Activated CD4-positive, alpha-beta T cell treated with anti-CD3 and anti-CD28 coated beads, Interleukin-2, amount 10 ng/mL, durations not matched to agents 24 days and 14 days (primary cell): ENCODE measurements at regions not wholly inside any gene's neighbourhood (a gene's known extent, or its start where the extent isn't known, plus 50 kb on each side); places are given as distances from the start of the nearest gene placed in this dataset.

Source experiments
- DNase-seq: peaks from one replicate; pipeline ENCODE4 v3.0.0; 2022
- H3K27ac Mint-ChIP-seq: one replicate; pipeline ENCODE4 v1.8.0; 2022; ENCODE audit warnings: mild to moderate bottlenecking, mixed read lengths
- H3K27me3 Mint-ChIP-seq: one replicate; pipeline ENCODE4 v1.8.0; 2022; ENCODE audit warnings: mixed read lengths
- H3K36me3 Mint-ChIP-seq: one replicate; pipeline ENCODE4 v1.8.0; 2022; ENCODE audit warnings: low read depth, mild to moderate bottlenecking, mixed read lengths
- H3K4me1 Mint-ChIP-seq: one replicate; pipeline ENCODE4 v1.8.0; 2021; ENCODE audit warnings: mixed read lengths
- H3K4me3 Mint-ChIP-seq: one replicate; pipeline ENCODE4 v1.8.0; 2022; ENCODE audit warnings: mild to moderate bottlenecking, moderate library complexity, mixed read lengths
- H3K9me3 Mint-ChIP-seq: one replicate; pipeline ENCODE4 v1.8.0; 2021; ENCODE audit warnings: mixed read lengths
- intact Hi-C: fragments of 100-400 bp; cut with micrococcal nuclease; formaldehyde crosslinking; loops from one replicate; pipeline ENCODE4 v1.15.1; 2023

DNA sequence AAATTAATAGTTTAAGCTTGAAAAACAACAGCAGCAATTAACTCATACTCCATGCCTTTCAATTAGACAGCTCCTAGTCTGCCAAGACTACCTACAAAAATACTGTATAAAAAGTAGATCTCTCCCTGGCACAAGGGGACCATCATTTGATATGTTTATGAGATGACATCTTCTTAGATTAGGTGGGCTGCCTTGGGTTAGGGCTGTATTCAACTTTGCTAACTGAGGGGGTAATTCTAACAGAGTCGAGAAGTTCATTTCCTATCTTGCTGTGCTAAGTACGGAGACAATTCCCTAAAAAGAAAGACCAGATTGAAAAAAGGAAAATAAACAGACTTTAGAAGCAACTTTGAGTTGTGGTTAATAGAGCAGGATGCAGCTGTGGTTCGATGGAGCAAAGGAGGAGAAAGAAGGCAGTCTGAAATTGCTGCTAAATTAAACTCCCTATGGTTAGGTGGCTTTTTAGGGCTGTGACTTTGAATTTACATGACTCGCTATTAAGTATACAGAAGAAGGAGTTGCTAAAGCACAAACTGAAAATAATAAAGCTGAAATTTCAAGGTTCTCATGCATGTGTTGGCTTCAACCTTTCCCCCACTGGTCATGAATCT is 75.4 kb downstream of the CDC7 start:
- H3K27me3 Mint-ChIP-seq: peaks cover 10% of the 10 kb centered on the region
- no peak for DNase-seq
- peaks cover 25% of the 10 kb centered on the region for H3K4me1 Mint-ChIP-seq
- H3K36me3 Mint-ChIP-seq: no peaks in the 10 kb centered on the region
- H3K4me3 Mint-ChIP-seq: no peak overlapping the region
- no peaks in the 10 kb centered on the region for H3K9me3 Mint-ChIP-seq
- no peak overlapping the region for H3K27ac Mint-ChIP-seq
- intact Hi-C loops: no loop called here

DNA sequence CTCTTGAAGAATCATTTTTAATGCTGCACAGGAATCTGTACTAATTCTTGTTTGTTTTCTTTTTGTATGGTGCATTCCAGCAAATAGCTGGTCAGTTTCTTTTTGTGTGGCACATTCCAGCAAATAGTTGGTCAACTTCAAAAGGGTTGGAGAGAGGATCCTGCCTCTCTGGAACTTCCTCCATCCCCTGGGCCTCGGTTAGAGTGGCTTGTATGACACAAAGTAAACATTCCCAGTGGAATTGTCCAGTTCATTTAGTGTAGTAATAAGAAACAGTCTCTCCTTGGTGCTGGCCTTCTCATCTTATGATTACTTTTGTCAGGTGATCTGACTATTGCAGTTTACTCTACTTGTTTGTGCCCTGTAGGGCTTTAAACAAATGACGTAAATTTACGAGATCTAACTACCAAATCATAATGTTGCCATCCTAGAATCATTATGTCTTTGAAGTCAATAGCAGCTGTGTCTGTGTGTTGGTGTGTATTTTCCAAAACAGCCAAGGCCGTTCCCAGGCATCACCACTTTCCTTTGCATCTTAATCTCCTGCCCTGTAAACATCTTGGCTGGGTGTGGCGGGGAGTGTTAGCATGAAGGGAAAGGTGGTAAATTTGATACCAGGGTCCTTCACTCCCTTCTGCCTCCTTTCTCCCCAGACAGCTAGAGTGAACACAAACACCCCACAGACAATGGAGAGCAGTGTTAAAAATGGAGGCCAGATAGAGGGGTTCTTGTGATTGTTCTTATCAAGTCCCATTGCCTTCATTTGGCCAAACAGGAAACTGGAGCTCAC is 77.9 kb downstream of the CDC7 start:
- intact Hi-C loops: no loop called here
- peaks cover 9% of the 10 kb centered on the region for H3K9me3 Mint-ChIP-seq
- no peak for DNase-seq
- H3K27ac Mint-ChIP-seq: no peak overlapping the region
- peaks cover 1% of the 10 kb centered on the region for H3K36me3 Mint-ChIP-seq
- H3K4me3 Mint-ChIP-seq: no peak overlapping the region
- H3K27me3 Mint-ChIP-seq: peaks cover 10% of the 10 kb centered on the region
- peaks cover 18% of the 10 kb centered on the region for H3K4me1 Mint-ChIP-seq

DNA sequence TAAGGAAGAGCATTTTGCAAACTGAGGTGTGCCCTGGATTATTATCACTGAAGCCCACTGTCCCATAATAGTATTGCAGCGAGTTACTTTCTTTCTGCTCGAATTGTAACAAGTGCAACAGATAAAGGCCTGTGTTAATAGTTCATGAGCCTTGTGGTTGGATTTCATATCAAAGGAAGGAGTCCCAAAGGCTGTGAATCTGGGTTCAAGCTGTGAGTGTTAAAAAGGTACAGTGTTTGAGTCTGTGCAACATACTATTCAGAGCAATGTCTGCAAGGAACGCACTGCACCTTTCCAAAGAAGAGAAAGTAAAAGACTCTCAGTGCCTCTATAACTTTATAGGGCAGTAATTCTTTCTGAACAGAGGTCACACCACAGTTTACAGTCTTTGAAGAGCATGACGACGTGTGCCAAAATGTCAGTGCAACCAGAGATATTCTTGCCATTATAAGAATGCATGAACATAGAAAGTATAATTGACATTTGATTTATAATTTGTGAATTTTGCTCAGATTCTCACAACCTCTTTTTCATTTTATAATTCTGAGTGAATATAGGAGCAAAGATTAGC is 79.1 kb downstream of the CDC7 start:
- intact Hi-C loops: no loop called here
- H3K4me1 Mint-ChIP-seq: peaks cover 24% of the 10 kb centered on the region
- no peak overlapping the region for H3K4me3 Mint-ChIP-seq
- H3K27me3 Mint-ChIP-seq: peaks cover 10% of the 10 kb centered on the region
- peaks cover 9% of the 10 kb centered on the region for H3K9me3 Mint-ChIP-seq
- peaks cover 1% of the 10 kb centered on the region for H3K36me3 Mint-ChIP-seq
- no peak for DNase-seq
- H3K27ac Mint-ChIP-seq: no peak overlapping the region

DNA sequence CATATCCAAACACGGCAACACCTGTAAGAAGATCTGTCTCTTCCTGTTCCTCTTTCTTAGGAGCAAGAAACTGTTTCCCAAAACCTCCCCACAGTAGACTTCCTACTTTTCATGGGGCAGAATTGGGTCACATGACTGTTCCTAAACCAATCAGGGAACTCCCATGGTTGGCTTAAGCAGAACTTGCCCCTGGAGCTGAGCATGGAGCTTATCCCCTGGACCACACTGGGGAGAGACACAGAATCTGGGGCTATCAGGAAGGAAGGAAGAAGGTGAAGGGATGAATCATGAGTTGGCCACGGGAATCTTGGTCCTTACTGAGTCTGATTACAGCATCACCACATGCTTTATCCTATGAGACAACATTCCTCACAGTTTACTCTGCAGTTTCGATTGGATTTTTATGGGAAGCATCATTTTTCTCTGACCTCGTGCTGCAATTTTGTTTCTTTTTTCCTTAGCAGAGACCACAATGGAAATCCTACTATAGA is 81.8 kb downstream of the CDC7 start:
- H3K27me3 Mint-ChIP-seq: peaks cover 7% of the 10 kb centered on the region
- intact Hi-C loops: no loop called here
- peaks cover 11% of the 10 kb centered on the region for H3K9me3 Mint-ChIP-seq
- H3K4me1 Mint-ChIP-seq: peaks cover 19% of the 10 kb centered on the region
- no peak for DNase-seq
- H3K27ac Mint-ChIP-seq: no peak overlapping the region
- H3K4me3 Mint-ChIP-seq: no peak overlapping the region
- peaks cover 1% of the 10 kb centered on the region for H3K36me3 Mint-ChIP-seq

DNA sequence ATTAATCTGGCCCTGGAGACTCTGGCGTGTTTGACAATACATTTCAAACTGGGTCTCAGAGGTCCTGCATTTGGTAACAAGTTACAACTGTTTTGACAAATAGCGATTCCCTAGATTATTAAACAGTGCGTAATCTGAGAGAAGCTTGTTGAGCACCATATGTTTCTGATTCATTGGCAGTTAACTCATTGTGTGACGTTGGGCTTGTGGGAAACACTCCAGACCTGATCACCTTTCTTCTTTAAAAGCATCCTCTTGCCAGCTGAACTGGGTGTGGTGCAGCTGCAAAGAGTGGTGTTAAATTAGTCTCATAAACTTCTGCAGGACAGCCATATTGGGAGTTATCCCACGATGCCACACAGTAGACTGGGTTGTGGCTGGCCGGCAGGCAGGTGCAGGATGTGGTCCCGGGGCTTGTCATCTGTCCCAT is 82.7 kb downstream of the CDC7 start:
- Mint-ChIP-seq H3K4me1 (peaks cover 19% of the 10 kb centered on the region), H3K27me3 (peaks cover 4% of the 10 kb centered on the region), H3K36me3 (peaks cover 1% of the 10 kb centered on the region), H3K4me3 (no peak overlapping the region), H3K27ac (no peak overlapping the region), H3K9me3 (peaks cover 14% of the 10 kb centered on the region)
- no peak for DNase-seq
- intact Hi-C loops: no loop called here

DNA sequence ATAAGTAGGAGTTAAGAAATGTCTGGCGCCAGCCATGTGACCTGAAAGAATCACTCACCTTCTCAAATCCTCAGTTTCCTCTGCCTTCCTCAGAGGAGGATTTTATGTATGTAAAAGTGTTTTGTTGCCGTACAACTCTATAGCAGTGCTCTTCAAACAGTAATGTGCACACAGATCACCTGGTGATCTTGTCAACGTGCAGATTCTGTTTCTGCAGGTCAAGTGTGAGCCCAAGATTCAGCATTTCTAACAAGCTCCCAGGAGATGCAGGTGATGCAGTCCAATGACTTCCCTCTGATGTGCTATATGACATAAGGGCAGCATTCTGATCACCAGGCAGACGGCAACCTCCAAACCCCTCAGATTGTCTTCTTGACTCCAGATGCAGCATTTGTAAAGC is 83.7 kb downstream of the CDC7 start:
- Mint-ChIP-seq H3K36me3 (peaks cover 1% of the 10 kb centered on the region), H3K9me3 (peaks cover 14% of the 10 kb centered on the region), H3K4me1 (peaks cover 19% of the 10 kb centered on the region), H3K27ac (no peak overlapping the region), H3K27me3 (peaks cover 6% of the 10 kb centered on the region), H3K4me3 (no peak overlapping the region)
- intact Hi-C loops: no loop called here
- no peak for DNase-seq

DNA sequence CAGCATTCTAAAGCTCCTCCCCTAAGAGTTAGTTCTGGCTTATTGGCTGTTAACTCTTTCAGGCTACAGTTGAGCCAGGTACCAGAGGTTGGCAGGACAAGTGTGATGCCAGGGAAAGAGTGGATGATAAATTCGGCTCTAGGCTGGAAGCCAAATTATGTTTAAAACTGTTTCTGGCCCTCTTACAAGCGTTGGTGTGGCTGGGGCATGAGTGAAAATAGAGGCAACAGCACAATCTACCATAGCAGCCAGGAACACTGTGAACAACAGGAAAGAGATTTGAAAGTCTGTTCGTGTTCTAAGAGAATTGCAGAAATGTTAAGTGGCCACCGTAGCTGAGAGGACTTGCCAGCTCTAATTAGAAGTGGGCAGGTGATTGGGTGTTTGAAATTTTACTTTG is 84.2 kb downstream of the CDC7 start:
- H3K9me3 Mint-ChIP-seq: peaks cover 14% of the 10 kb centered on the region
- H3K4me1 Mint-ChIP-seq: peaks cover 19% of the 10 kb centered on the region
- H3K36me3 Mint-ChIP-seq: peaks cover 1% of the 10 kb centered on the region
- H3K4me3 Mint-ChIP-seq: no peak overlapping the region
- no peak for DNase-seq
- H3K27ac Mint-ChIP-seq: no peak overlapping the region
- intact Hi-C loops: no loop called here
- H3K27me3 Mint-ChIP-seq: peaks cover 6% of the 10 kb centered on the region

DNA sequence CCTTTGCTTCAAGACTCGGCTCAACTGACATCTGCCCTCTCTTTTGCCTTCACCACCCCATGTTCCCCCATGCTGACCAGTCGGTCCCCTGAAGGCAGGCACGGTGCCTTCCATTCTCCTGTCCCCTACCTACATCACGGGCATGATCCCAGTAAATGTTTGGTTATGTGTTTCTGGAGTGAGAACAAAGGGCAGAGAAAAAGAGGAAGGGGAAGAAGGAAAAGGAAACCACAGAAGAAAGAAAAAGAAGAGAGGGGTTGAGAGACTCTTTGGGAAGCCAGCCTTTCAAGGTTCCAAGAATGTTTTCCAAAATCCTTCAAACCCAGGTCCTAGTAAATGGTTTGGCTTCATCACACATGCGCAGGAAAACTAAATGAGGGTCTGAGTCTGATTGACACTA is 84.9 kb downstream of the CDC7 start:
- DNase-seq: no peak
- no peak overlapping the region for H3K4me3 Mint-ChIP-seq
- peaks cover 1% of the 10 kb centered on the region for H3K36me3 Mint-ChIP-seq
- H3K9me3 Mint-ChIP-seq: peaks cover 14% of the 10 kb centered on the region
- peaks cover 2% of the 10 kb centered on the region for H3K27me3 Mint-ChIP-seq
- intact Hi-C loops: no loop called here
- peaks cover 19% of the 10 kb centered on the region for H3K4me1 Mint-ChIP-seq
- H3K27ac Mint-ChIP-seq: no peak overlapping the region

DNA sequence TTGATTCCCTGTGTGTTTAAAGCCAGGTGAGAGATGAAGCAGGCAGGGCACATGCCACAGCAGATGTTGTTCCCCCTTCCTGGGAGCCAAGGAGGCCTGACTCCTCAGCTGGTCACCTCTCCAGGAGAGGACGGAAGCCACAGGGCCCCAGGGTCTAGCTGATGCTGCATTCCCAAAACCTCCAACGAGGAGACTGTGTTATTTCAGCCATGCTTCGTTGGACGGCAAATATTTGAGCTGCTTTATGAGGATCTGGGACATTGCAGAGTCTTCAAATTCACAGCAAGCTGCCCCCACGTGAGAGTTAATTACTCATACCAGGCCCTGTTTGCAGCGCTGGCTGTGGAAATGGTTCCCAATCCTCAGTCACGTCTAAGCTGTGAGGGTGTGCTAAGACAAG is 85.3 kb downstream of the CDC7 start:
- peaks cover 2% of the 10 kb centered on the region for H3K27me3 Mint-ChIP-seq
- no peak overlapping the region for H3K4me3 Mint-ChIP-seq
- peaks cover 1% of the 10 kb centered on the region for H3K36me3 Mint-ChIP-seq
- no peak for DNase-seq
- intact Hi-C loops: no loop called here
- peaks cover 22% of the 10 kb centered on the region for H3K4me1 Mint-ChIP-seq
- peaks cover 14% of the 10 kb centered on the region for H3K9me3 Mint-ChIP-seq
- no peak overlapping the region for H3K27ac Mint-ChIP-seq

DNA sequence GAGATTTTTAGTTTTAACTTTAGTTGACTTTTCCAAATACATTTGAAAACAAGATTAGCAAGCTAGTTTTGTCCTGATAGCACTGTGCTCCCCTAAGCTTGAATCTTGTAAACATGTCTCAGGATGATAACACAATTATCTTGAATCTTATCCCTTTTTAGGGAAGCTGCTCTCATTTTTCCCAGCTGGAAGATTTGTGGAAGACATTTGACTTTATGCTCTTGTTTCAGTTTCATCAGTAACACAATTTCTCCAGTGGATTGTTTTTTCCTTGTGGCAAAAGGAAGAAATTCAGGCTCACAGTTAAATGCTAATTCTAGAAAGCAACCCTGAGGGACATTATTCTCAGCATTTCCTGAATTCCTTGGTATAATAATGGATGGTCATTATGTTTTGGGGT is 88.8 kb downstream of the CDC7 start:
- no peak for DNase-seq
- peaks cover 2% of the 10 kb centered on the region for H3K27me3 Mint-ChIP-seq
- H3K27ac Mint-ChIP-seq: no peak overlapping the region
- no peaks in the 10 kb centered on the region for H3K36me3 Mint-ChIP-seq
- intact Hi-C loops: no loop called here
- peaks cover 36% of the 10 kb centered on the region for H3K4me1 Mint-ChIP-seq
- H3K4me3 Mint-ChIP-seq: no peak overlapping the region
- peaks cover 4% of the 10 kb centered on the region for H3K9me3 Mint-ChIP-seq

DNA sequence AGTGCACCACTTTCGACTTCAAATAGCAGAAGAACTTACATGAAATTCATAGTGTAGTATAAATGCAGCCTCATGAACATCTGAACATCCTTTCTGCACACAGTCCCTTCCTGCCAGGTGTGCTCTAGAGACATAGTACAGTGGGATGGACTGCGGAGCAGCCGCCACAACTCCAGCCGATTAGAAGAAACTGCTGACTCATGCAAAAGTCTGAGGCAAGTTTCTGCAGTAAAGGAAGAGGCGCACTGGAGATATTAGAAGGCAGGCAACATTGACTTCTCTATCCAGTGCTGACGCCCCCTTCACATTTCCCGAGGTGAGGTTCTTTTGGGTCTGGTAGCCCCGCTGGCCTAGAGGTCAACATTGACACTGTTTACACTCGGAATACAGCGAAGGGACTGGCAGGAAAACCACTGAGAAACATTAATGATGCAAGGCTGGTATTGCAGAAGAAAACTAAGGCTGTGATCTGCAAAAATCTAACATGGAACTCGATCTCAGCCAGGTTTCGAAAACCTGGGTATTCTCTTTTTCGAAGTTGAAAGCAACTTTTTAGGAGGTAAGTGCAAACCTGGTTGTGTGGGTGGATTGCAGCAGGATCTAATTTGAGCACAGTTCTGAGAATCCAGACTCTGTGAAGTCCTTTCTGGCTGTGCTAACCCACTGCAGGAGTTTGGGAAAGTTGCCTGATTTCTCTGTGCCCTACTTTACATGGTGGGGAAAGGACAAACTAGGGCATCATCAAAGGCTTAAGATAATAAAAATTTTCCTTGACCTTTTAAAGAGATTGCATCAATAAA is 90.7 kb downstream of the CDC7 start:
- intact Hi-C loops: loop anchor here (2.0 to 10.0 kb wide), 6 partner anchors 31 to 211 kb away; no protein-coding TSS in a partner anchor

DNA sequence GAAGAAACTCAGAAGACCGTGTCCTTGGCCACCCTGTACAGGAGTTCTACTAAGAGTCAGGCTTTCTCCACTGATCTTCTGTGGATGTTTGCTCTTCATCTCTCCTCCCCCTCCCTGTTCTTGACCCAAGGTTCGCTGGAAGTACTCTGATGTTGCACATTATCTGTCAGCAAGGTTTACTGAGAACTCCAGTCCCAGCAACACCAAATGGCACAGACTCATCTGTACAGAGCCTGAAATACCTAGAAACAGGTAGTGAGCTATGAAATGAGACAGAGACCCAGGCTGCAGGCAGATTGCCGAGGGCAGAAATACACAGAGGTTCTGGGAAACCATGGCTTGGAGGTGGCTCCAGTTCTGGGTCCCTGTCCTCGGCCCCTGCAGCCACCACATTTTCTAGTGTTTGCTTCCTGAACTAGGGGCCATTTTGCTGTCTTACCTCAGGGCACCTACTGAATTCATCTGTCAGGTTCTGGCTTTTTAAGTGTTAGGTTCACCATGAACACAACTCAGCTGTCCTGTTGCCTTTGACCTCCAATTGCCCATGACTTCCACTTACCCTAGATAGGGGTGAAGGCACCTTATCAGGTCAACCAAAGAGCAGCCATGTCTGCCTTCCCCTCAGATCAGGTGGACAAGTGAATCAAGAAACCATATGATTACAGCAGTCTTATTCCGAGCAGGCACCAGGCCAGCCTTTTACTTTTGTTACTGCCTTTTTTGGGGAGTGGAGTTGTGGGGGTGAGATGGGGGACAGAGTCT is 92.2 kb downstream of the CDC7 start:
- no peak for DNase-seq
- Mint-ChIP-seq H3K27me3 (peaks cover 2% of the 10 kb centered on the region), H3K4me3 (peak overlapping the region; percentile 76), H3K36me3 (no peaks in the 10 kb centered on the region), H3K4me1 (peaks cover 36% of the 10 kb centered on the region), H3K27ac (peak overlapping the region; percentile 85), H3K9me3 (no peaks in the 10 kb centered on the region)
- intact Hi-C loops: loop anchor here (5.0 to 10.0 kb wide), 5 partner anchors 71 to 209 kb away; no protein-coding TSS in a partner anchor

More for the DNA sequence above, 90.7 kb downstream of the CDC7 start:
- peak; percentile 66 for DNase-seq
- Mint-ChIP-seq H3K27me3 (peaks cover 2% of the 10 kb centered on the region), H3K4me1 (peaks cover 29% of the 10 kb centered on the region), H3K4me3 (peak overlapping the region; percentile 76), H3K36me3 (no peaks in the 10 kb centered on the region), H3K9me3 (peaks cover 4% of the 10 kb centered on the region), H3K27ac (peak overlapping the region; percentile 85)
